Fibroblast of pulmonary artery (primary cell): ENCODE measurements at regions not wholly inside any gene's neighbourhood (a gene's known extent, or its start where the extent isn't known, plus 50 kb on each side); places are given as distances from the start of the nearest gene placed in this dataset.

ENCODE experiments used
- DNase-seq: peaks from one replicate; pipeline ENCODE4 v3.0.0-alpha.2; 2010; ENCODE audit warnings: low read depth
- H3K4me3 ChIP-seq: replicated peaks from 2 replicates; pipeline ENCODE4 v1.5.1; 2011; ENCODE audit warnings: low read depth, mild to moderate bottlenecking, control low read depth, low read length, moderate library complexity
- CTCF ChIP-seq: IDR thresholded peaks from 2 replicates; pipeline ENCODE4 v1.5.1; 2011; ENCODE audit warnings: mild to moderate bottlenecking, control low read depth, low read length, inconsistent platforms; ENCODE audit errors: missing control alignments

GRCh38 chr2:176445956-176446355 lies 176.7 kb downstream of the MTX2 start:
- H3K4me3 ChIP-seq, result no peak overlapping the region
- peak; percentile 19 for DNase-seq
- no peak for TF ChIP-seq CTCF

GRCh38 chr2:176446718-176447414 lies 177.6 kb downstream of the MTX2 start:
- H3K4me3 ChIP-seq, result no peak overlapping the region
- TF ChIP-seq CTCF, result no peak
- DNase-seq, result no peak

DNA sequence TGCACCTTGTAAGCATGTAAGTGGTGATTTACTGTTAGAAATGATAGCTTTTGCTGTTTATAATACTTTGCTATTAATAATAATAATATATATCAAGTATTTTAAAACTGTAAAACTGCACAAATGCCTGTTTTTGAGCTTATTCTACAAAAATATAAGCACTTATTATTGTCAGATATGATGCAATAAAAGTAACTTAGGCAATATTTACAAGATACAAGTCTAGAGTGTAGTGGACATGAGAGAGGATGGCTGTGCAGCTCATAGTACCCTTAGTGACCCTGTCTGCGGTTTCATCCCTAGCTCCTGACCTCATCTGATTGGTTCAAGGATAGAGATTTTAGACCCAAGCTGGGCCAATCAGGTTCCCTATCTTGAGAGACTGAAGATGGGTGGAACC lies 178.4 kb downstream of the MTX2 start:
- no peak for DNase-seq
- no peak overlapping the region for H3K4me3 ChIP-seq
- TF ChIP-seq CTCF, result no peak

- H3K4me3 ChIP-seq, result no peak overlapping the region
- no peak for TF ChIP-seq CTCF
- no peak for DNase-seq
Observed at GRCh38 chr2:176449852-176450251, 180.6 kb downstream of the MTX2 start.

DNA sequence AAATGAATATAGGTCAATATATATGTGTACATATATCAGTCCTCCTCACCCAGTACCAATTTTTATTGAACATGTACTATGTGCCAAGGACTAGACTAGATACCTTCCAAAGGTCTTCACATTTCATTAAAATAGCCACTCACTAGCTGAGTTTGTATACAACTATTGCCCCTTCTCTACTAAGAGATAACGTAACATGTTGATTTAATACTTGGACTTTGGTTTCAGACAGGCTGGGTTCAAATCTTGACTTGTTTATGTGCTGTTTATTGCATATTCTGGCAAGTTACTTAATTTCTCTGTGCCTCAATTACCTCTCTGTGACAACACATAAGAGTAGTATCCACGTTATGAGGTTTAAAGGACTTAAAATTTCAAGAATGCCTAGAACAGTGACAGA lies 184.5 kb downstream of the MTX2 start:
- no peak overlapping the region for H3K4me3 ChIP-seq
- no peak for TF ChIP-seq CTCF
- DNase-seq, result no peak

GRCh38 chr2:176454893-176455815 lies 185.9 kb downstream of the MTX2 start:
- no peak overlapping the region for H3K4me3 ChIP-seq
- peak; percentile 87 for TF ChIP-seq CTCF
- peak; percentile 77 for DNase-seq
